ENCODE measurements at regions not wholly inside any gene's neighbourhood (a gene's known extent, or its start where the extent isn't known, plus 50 kb on each side); places are given as distances from the start of the nearest gene placed in this dataset.
A peak's percentile ranks its signal among the peaks of the same experiment; 100 is the strongest.

GRCh38 chr1:243979396-243979795 is 71.7 kb upstream of the ZBTB18 start:
- H3K36me3 ChIP-seq (replicated peaks; ENCODE audit: insufficient read depth, low read length), result no peaks in the 10 kb centered on the region
- peaks cover 8% of the 10 kb centered on the region for H3F3A ChIP-seq (ENCODE audit: insufficient read depth, low read length)
- no peaks in the 10 kb centered on the region for H4K20me1 ChIP-seq (ENCODE audit: insufficient read depth, low read length)
- TF ChIP-seq EZH2phosphoT487 (IDR thresholded peaks at IDR 0.05; ENCODE audit: low read length) (no peak), CTCF (IDR thresholded peaks at IDR 0.05; ENCODE audit: low read length) (no peak), EZH2 (optimal IDR thresholded peaks at IDR 0.05; ENCODE audit: low read depth, low read length) (no peak)
- no peak for DNase-seq
- H3K4me2 ChIP-seq (ENCODE audit: low read depth, low read length), result no peak overlapping the region
- H3K4me3 ChIP-seq (ENCODE audit: low read length), result no peak overlapping the region
- H3K27me3 ChIP-seq (replicated peaks; ENCODE audit: insufficient read depth, low read length), result peaks cover 49% of the 10 kb centered on the region
- no peak overlapping the region for H3K27ac ChIP-seq (ENCODE audit: low read length)
- no peaks in the 10 kb centered on the region for H3K9me3 ChIP-seq (replicated peaks; ENCODE audit: insufficient read depth, low read length)
- peaks cover 15% of the 10 kb centered on the region for H3K4me1 ChIP-seq (ENCODE audit: low read length)
- H2AFZ ChIP-seq (ENCODE audit: low read length), result no peak overlapping the region
- H3K9me2 ChIP-seq (replicated peaks; ENCODE audit: insufficient read depth, low read length), result no peaks in the 10 kb centered on the region
- no peaks in the 10 kb centered on the region for H3K79me2 ChIP-seq (ENCODE audit: low read length)
- no peak overlapping the region for H3K9ac ChIP-seq (ENCODE audit: low read length)

- TF ChIP-seq CTCF (IDR thresholded peaks at IDR 0.05; ENCODE audit: low read length), result no peak
- no peak for TF ChIP-seq EZH2 (optimal IDR thresholded peaks at IDR 0.05; ENCODE audit: low read depth, low read length)
- no peak for TF ChIP-seq EZH2phosphoT487 (IDR thresholded peaks at IDR 0.05; ENCODE audit: low read length)
- DNase-seq, result peak; percentile 78
- Histone ChIP-seq H4K20me1 (ENCODE audit: insufficient read depth, low read length) (no peaks in the 10 kb centered on the region), H3K36me3 (replicated peaks; ENCODE audit: insufficient read depth, low read length) (no peaks in the 10 kb centered on the region), H3K9me2 (replicated peaks; ENCODE audit: insufficient read depth, low read length) (no peaks in the 10 kb centered on the region), H3K9ac (ENCODE audit: low read length) (no peak overlapping the region), H3K27ac (ENCODE audit: low read length) (no peak overlapping the region), H3K4me3 (ENCODE audit: low read length) (no peak overlapping the region; the same call in 1 of the 2 replicates), H2AFZ (ENCODE audit: low read length) (no peak overlapping the region), H3K27me3 (replicated peaks; ENCODE audit: insufficient read depth, low read length) (peaks cover 61% of the 10 kb centered on the region), H3K4me1 (ENCODE audit: low read length) (peaks cover 15% of the 10 kb centered on the region), H3K4me2 (ENCODE audit: low read depth, low read length) (peak overlapping the region; percentile 61; the same call in 1 of the 2 replicates), H3F3A (ENCODE audit: insufficient read depth, low read length) (peaks cover 8% of the 10 kb centered on the region), H3K9me3 (replicated peaks; ENCODE audit: insufficient read depth, low read length) (no peaks in the 10 kb centered on the region), H3K79me2 (ENCODE audit: low read length) (no peaks in the 10 kb centered on the region)
These were observed 74.0 kb upstream of the ZBTB18 start for GRCh38 chr1:243977094-243977493.

GRCh38 chr1:243974451-243975292 is 76.4 kb upstream of the ZBTB18 start:
- Histone ChIP-seq H3K9ac (ENCODE audit: low read length) (no peak overlapping the region), H3K4me3 (ENCODE audit: low read length) (no peak overlapping the region), H3K4me1 (ENCODE audit: low read length) (peaks cover 15% of the 10 kb centered on the region), H3K27me3 (replicated peaks; ENCODE audit: insufficient read depth, low read length) (peaks cover 51% of the 10 kb centered on the region), H3K27ac (ENCODE audit: low read length) (no peak overlapping the region), H4K20me1 (ENCODE audit: insufficient read depth, low read length) (no peaks in the 10 kb centered on the region), H3K9me2 (replicated peaks; ENCODE audit: insufficient read depth, low read length) (no peaks in the 10 kb centered on the region), H3K4me2 (ENCODE audit: low read depth, low read length) (no peak overlapping the region), H3K36me3 (replicated peaks; ENCODE audit: insufficient read depth, low read length) (no peaks in the 10 kb centered on the region), H2AFZ (ENCODE audit: low read length) (no peak overlapping the region), H3F3A (ENCODE audit: insufficient read depth, low read length) (peaks cover 8% of the 10 kb centered on the region), H3K9me3 (replicated peaks; ENCODE audit: insufficient read depth, low read length) (no peaks in the 10 kb centered on the region), H3K79me2 (ENCODE audit: low read length) (no peaks in the 10 kb centered on the region)
- no peak for DNase-seq
- TF ChIP-seq EZH2 (optimal IDR thresholded peaks at IDR 0.05; ENCODE audit: low read depth, low read length) (no peak), EZH2phosphoT487 (IDR thresholded peaks at IDR 0.05; ENCODE audit: low read length) (no peak), CTCF (IDR thresholded peaks at IDR 0.05; ENCODE audit: low read length) (no peak)

Measured in MM.1S (cell line).